ENCODE measurements at regions not wholly inside any gene's neighbourhood (a gene's known extent, or its start where the extent isn't known, plus 50 kb on each side); places are given as distances from the start of the nearest gene placed in this dataset.
"Not testable (repeated sequence)": the region's sequence is repeated elsewhere in the genome, so short reads cannot be mapped to it uniquely, and the experiment has no call there.

DNA sequence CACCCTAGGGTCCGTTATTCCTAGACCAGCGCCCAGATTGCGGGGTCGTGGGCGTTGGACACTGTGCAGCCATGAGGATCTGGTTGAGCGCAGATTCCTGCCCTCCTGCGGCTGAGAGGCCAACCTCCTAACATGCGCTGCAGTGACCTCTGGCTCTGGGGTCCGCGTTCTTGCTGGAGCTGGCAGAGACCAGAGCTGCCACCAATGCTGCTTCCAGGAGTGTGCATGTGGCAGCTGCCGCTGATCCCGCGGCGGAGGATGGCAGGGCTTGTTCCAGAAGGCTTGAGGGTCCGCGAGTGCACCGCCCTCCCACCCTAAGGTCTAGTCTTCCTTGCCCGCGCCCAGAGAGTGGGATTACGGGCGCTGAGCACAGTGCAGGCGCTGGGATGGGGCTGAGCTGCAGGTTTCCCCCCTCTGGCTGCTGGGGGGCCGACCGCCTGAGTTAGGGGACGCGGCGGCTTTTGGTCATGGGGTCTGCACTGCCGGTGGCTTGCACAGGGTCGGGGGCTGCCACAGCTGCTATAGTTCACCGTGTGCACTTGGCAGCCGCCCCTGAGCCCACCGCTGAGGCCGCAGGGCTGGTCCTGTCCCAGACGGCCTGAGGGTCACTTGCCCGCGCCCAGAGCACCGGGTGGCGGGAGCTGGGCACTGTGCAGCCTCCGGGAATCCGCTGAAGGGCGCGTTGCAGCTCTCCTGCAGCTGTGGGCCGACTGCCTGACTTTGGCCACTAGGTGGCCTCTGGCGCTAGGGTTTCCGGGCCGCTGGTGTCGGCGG lies 145.9 kb downstream of the CCDC74A start:
- TF ChIP-seq CTCF (IDR thresholded peaks at IDR 0.05; ENCODE audit: insufficient read depth, low read length), result peak; percentile 84
- peak overlapping the region; percentile 41 for H3K4me3 ChIP-seq (ENCODE audit: low read depth, low read length)
- DNase-seq (ENCODE audit: low read depth), result peak; percentile 55

GRCh38 chr2:131674174-131674507 lies 146.5 kb downstream of the CCDC74A start:
- no peak overlapping the region for H3K4me3 ChIP-seq (ENCODE audit: low read depth, low read length)
- no peak for DNase-seq (ENCODE audit: low read depth)
- TF ChIP-seq CTCF (IDR thresholded peaks at IDR 0.05; ENCODE audit: insufficient read depth, low read length), result no peak

DNA sequence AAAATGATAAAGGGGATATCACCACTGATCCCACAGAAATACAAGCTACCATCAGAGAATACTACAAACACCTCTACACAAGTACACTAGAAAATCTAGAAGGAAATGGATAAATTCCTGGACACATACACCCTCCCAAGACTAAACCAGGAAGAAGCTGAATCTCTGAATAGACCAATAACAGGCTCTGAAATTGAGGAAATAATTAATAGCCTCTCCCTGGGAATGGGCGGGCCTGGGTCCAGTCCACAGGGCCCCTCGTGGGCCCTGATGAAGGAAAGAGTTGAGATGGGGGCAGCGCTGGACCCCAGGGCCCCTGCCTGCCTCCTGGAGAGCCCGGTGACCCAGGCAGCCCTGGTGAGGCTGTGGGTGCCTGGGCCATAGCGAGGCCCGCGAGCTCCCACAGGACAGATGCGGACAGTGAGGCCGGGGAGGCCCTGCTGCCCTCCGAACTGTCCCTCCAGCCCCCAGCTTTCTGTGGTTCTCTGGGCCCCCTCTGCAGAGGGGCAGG lies 154.0 kb downstream of the CCDC74A start:
- not testable (repeated sequence) for DNase-seq (ENCODE audit: low read depth)
- peak overlapping the region; percentile 87 for H3K4me3 ChIP-seq (ENCODE audit: low read depth, low read length)

DNA sequence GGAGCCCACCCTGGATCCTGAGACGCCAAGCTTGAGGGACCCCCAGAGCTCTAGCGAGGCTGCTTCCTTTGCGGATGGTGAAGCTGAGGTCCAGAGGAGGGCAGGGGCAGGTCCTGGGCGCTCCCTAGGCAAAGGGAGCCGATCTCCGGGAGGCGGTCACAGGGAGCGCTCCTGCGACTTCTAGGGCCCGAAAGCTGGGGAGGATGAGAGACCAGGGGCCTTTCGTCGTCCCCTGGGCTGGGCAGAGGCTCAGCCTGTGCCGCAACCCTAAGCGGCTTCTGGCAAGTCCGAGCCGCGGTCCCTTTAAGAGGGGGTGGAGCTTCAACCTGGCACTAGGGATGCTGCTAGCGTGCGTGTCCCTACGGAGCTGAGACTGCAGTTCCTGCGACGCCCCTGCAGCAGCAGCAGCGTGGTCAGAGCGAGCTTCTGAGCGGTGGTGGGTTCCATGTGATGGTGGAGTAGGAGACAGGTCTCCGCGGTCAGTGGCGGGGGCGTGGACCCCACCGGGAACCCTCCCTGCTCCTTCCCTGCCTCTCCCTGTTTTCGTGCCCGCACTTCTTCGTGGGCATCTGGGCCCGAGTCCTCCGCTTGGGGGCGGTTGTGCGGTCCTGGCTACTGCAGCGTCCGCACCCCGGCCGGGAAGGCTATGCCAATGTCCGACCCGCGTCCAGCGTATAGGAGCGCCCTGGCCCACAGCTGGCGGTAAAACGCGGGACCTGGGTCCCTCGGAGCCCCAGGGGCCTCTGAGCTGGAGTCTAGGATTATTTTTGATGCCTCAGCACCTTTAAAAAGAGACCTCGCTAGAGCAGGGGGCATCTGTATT lies 154.6 kb downstream of the CCDC74A start:
- peak; percentile 83 for DNase-seq (ENCODE audit: low read depth)
- H3K4me3 ChIP-seq (ENCODE audit: low read depth, low read length), result peak overlapping the region; percentile 87
- TF ChIP-seq CTCF (IDR thresholded peaks at IDR 0.05; ENCODE audit: insufficient read depth, low read length), result no peak

GRCh38 chr2:131682945-131683330 lies 155.2 kb downstream of the CCDC74A start:
- H3K4me3 ChIP-seq (ENCODE audit: low read depth, low read length), result peak overlapping the region; percentile 87
- DNase-seq (ENCODE audit: low read depth), result peak; percentile 44

- H3K4me3 ChIP-seq (ENCODE audit: low read depth, low read length), result peak overlapping the region; percentile 4
- peak; percentile 80 for DNase-seq (ENCODE audit: low read depth)
Observed at GRCh38 chr2:131684631-131685316, 157.1 kb downstream of the CCDC74A start.

DNA sequence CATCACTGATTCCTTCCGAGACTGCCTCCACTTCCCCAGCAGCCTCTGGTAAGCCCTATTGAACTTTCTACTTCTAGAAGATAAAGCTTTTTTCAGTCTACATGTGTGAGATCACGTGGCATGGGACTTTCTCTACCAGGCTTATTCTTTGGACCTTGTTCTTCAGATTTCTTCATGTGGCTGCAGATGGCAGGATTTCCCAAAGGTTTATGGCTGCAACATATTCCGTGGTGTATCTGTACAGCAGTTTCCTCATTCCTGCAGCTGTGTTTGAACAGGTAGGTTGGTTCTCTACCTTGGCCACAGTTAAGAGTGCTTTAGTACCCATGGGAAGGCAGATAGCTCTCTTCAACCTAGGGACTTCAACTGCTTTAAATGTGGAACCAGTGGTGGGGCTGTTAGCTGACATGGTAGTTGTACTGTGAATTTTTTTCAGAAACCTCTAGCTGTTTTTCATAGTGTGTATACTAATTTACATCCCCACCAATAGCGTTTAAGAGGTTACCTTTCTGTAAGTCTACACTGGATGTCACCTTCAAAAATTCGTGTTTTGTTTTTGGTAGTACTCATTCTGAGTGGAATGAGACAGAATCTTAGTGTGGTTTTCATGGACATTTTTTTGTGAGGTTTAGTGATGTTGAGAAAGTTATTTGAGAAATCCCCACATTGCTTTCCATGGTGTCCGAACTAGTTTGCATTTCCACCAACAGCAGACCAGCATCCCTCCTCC lies 158.6 kb downstream of the CCDC74A start:
- not testable (repeated sequence) for DNase-seq (ENCODE audit: low read depth); H3K4me3 ChIP-seq (ENCODE audit: low read depth, low read length)

GRCh38 chr2:131686894-131687238 lies 159.2 kb downstream of the CCDC74A start:
- DNase-seq (ENCODE audit: low read depth); H3K4me3 ChIP-seq (ENCODE audit: low read depth, low read length): not testable (repeated sequence)

- DNase-seq (ENCODE audit: low read depth); H3K4me3 ChIP-seq (ENCODE audit: low read depth, low read length): not testable (repeated sequence)
Observed at GRCh38 chr2:131689066-131689465, 161.4 kb downstream of the CCDC74A start.

GRCh38 chr2:131711268-131711667 lies 183.6 kb downstream of the CCDC74A start:
- not testable (repeated sequence) for DNase-seq (ENCODE audit: low read depth)

DNA sequence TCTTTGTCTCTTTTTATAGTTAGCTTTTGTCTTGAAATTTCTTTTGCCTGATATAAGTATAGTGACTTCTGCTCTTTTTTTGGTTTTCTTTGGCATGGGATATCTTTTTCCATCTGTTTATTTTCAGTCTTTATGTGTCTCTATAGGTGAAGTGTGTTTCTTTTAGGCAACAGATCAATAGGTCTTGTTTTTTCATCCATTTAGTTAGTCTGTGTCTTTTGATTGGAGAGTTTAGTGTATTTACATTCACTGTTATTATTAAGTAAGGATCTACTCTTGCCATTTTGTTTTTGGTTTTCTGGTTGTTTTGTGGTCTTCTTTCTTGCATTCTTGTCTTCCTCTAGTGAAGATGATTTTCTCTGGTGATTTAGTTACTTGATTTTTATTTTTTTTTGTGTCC lies 190.2 kb downstream of the CCDC74A start:
- H3K4me3 ChIP-seq (ENCODE audit: low read depth, low read length); DNase-seq (ENCODE audit: low read depth): not testable (repeated sequence)

More at GRCh38 chr2:131711268-131711667, 183.6 kb downstream of the CCDC74A start:
- not testable (repeated sequence) for H3K4me3 ChIP-seq (ENCODE audit: low read depth, low read length)

DNA sequence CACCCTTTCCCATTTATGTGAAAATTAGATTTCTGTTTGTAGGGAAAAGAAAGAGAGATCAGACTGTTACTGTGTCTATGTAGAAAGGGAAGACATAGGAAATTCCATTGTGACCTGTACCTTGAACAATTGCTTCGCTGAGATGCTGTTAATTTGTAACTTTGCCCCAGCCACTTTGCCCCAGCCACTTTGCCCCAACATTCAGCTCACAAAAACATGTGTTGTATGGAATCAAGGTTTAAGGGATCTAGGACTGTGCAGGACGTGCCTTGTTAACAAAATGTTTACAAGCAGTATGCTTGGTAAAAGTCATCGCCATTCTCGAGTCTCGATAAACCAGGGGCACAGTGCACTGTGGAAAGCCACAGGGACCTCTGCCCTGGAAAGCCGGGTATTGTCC lies 193.5 kb downstream of the CCDC74A start:
- not testable (repeated sequence) for DNase-seq (ENCODE audit: low read depth); H3K4me3 ChIP-seq (ENCODE audit: low read depth, low read length)

- not testable (repeated sequence) for DNase-seq (ENCODE audit: low read depth); H3K4me3 ChIP-seq (ENCODE audit: low read depth, low read length)
Observed at GRCh38 chr2:131722256-131722655, 194.6 kb downstream of the CCDC74A start.
